ENCODE measurements at regions not wholly inside any gene's neighbourhood (a gene's known extent, or its start where the extent isn't known, plus 50 kb on each side); places are given as distances from the start of the nearest gene placed in this dataset.
A peak's percentile ranks its signal among the peaks of the same experiment; 100 is the strongest.

- no peak for DNase-seq
These were observed 119.5 kb upstream of the ANKRD1 start for GRCh38 chr10:91040343-91040742.

GRCh38 chr10:91042069-91042468, 121.2 kb upstream of the ANKRD1 start:
- DNase-seq = no peak

GRCh38 chr10:91043173-91043910, 122.5 kb upstream of the ANKRD1 start:
- no peak for DNase-seq

GRCh38 chr10:91046869-91047268, 126.0 kb upstream of the ANKRD1 start:
- no peak for DNase-seq

- no peak for DNase-seq
These were observed 127.5 kb upstream of the ANKRD1 start for GRCh38 chr10:91048380-91048779.

- no peak for DNase-seq
These were observed 128.6 kb upstream of the ANKRD1 start for GRCh38 chr10:91049296-91049987.

- DNase-seq = no peak
These were observed 129.1 kb upstream of the ANKRD1 start for GRCh38 chr10:91049988-91050360.

GRCh38 chr10:91050371-91051034, 129.6 kb upstream of the ANKRD1 start:
- no peak for DNase-seq

- no peak for DNase-seq
These were observed 130.9 kb upstream of the ANKRD1 start for GRCh38 chr10:91051829-91052228.

- DNase-seq = peak; percentile 7
These were observed 133.4 kb upstream of the ANKRD1 start for GRCh38 chr10:91054325-91054724.

- no peak for DNase-seq
These were observed 140.3 kb upstream of the ANKRD1 start for GRCh38 chr10:91061187-91061586.

- no peak for DNase-seq
These were observed 140.7 kb upstream of the ANKRD1 start for GRCh38 chr10:91061608-91062007.

- no peak for DNase-seq
These were observed 141.2 kb upstream of the ANKRD1 start for GRCh38 chr10:91062091-91062490.

- DNase-seq = no peak
These were observed 148.7 kb upstream of the PCGF5 start for GRCh38 chr10:91071786-91072185.

GRCh38 chr10:91073286-91073979, 147.0 kb upstream of the PCGF5 start:
- DNase-seq = no peak

- no peak for DNase-seq
These were observed 143.4 kb upstream of the PCGF5 start for GRCh38 chr10:91076991-91077548.

- DNase-seq = peak; percentile 24
These were observed 142.9 kb upstream of the PCGF5 start for GRCh38 chr10:91077549-91078071.

GRCh38 chr10:91080776-91081175, 139.7 kb upstream of the PCGF5 start:
- no peak for DNase-seq

GRCh38 chr10:91082447-91082846, 138.0 kb upstream of the PCGF5 start:
- no peak for DNase-seq

GRCh38 chr10:91088300-91089140, 131.9 kb upstream of the PCGF5 start:
- DNase-seq = peak; percentile 34

GRCh38 chr10:91090761-91091529, 129.5 kb upstream of the PCGF5 start:
- DNase-seq = peak; percentile 19

Measured in fibroblast of upper back skin (primary cell).